Spinal cord (tissue), 9 donors: ENCODE measurements at regions not wholly inside any gene's neighbourhood (a gene's known extent, or its start where the extent isn't known, plus 50 kb on each side); places are given as distances from the start of the nearest gene placed in this dataset.

Source experiments
- DNase-seq, 6 donors: peaks; one replicate each; pipeline versions ENCODE4 v3.0.0 to v3.0.0-alpha.2; 2013 to 2015; ENCODE audit warnings: low spot score in 6 of 6, low read depth in 4 of 6
- H3K27ac ChIP-seq: one replicate; pipeline ENCODE4 v1.5.1; 2013; ENCODE audit warnings: low read depth, low read length, control low read depth
- H3K27me3 ChIP-seq: one replicate; pipeline ENCODE4 v1.6.1; 2013; ENCODE audit warnings: low read length; ENCODE audit not compliant: control insufficient read depth, insufficient read depth
- H3K36me3 ChIP-seq: one replicate; pipeline ENCODE4 v1.6.1; 2013; ENCODE audit warnings: low read length; ENCODE audit not compliant: control insufficient read depth, insufficient read depth
- H3K4me1 ChIP-seq: one replicate; pipeline ENCODE4 v1.6.1; 2013; ENCODE audit warnings: low read length; ENCODE audit not compliant: control insufficient read depth, insufficient read depth
- H3K4me3 ChIP-seq: one replicate; pipeline ENCODE4 v1.5.1; 2013; ENCODE audit warnings: low read depth, low read length, control low read depth
- H3K9me3 ChIP-seq: one replicate; pipeline ENCODE4 v1.6.1; 2013; ENCODE audit warnings: low read length; ENCODE audit not compliant: control insufficient read depth, insufficient read depth
- WGBS: methylation state at CpG from one replicate; pipeline ENCODE4 v1.1.5; 2013; ENCODE audit warnings: missing lambda C conversion rate; ENCODE audit not compliant: insufficient coverage; 5-methylcytosine and 5-hydroxymethylcytosine counted together
- donor health status: healthy.

DNA sequence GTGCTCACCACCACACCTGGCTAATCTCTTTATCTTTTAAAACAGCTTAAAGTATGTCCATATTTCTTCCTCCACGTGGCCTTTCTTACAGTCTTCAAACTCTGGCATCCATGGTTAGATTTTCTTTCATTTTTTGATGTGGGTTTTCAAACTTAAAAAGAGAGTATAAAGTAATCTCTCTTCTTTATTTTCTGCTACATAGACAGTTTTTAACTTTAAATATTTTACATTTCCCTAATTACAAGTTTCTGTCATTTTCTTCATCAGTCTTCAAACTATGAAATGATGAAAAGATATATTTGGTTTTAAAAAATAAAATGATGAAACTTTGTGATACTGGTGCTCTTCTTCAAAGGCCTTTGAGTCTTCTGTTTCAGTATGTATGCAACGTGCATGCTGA, 143.5 kb upstream of the ESRRG start:
- DNase-seq = no peak
- Histone ChIP-seq H3K4me3 (no peak overlapping the region), H3K9me3 (no peaks in the 10 kb centered on the region), H3K27ac (no peak overlapping the region), H3K27me3 (no peaks in the 10 kb centered on the region), H3K4me1 (no peaks in the 10 kb centered on the region), H3K36me3 (no peaks in the 10 kb centered on the region)
- WGBS = no CpG with 5 or more reads among the region's 2 CpGs

GRCh38 chr1:216855810-216856209, 132.6 kb upstream of the ESRRG start:
- H3K4me1 ChIP-seq = peaks cover 3% of the 10 kb centered on the region
- no peak overlapping the region for H3K27ac ChIP-seq
- no peaks in the 10 kb centered on the region for H3K9me3 ChIP-seq
- no CpG with 5 or more reads among the region's 3 CpGs for WGBS
- no peak overlapping the region for H3K4me3 ChIP-seq
- DNase-seq = no peak
- H3K27me3 ChIP-seq = no peaks in the 10 kb centered on the region
- H3K36me3 ChIP-seq = no peaks in the 10 kb centered on the region

DNA sequence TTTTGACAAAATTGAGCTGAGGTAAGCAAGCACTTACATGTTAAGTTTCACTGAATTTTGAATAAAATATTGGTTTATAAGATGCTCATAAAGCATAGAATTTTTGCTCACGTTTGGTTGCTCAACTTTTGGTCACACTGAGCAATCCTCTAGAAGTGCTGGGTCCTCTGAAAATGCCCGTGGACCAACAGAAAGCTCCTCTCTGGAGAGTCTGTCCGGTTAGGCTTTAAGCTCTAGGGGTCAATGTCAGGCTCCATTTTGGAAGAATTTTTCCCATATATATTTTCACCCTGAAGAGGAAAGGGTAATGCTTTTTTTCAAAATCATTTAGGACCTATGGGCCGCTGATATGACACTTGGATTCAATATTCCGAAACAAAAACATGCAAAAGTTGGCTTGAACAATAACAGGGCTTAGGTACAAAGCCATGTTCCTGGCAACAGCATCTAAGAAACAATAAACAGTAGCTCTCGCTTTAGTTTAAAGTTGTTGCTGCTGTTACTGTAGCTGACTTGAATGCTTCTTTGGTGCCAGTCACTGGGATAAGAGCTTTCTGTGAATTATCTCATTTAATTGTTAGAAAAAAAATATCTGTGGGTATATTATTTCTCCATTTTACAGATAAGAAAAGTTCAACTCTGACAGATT, 131.7 kb upstream of the ESRRG start:
- DNase-seq = no peak
- H3K4me3 ChIP-seq = no peak overlapping the region
- no peaks in the 10 kb centered on the region for H3K9me3 ChIP-seq
- 80% methylated on average over 1 of the region's 6 CpGs for WGBS
- H3K36me3 ChIP-seq = no peaks in the 10 kb centered on the region
- no peaks in the 10 kb centered on the region for H3K27me3 ChIP-seq
- H3K4me1 ChIP-seq = peaks cover 3% of the 10 kb centered on the region
- H3K27ac ChIP-seq = no peak overlapping the region

DNA sequence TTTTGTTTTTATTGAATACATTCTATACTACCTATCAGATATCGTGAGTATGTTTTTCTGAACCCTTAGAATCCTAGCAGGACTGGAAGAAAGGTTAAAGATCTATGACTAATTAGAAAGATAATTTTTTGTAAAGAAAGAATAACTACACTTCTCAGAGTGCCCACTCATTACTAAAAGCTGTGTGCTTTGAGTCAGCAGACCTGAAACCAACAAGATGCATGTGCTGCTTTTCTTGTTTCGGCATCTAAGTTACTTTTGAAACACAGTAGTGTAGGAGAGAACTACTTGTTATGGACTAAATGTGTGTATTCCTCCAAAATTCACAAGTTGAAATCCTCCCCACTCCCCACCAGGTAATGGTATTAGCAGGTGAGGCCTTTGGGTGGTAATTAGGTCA, 127.8 kb upstream of the ESRRG start:
- no CpG with 5 or more reads among the region's 2 CpGs for WGBS
- DNase-seq = no peak
- Histone ChIP-seq H3K27ac (no peak overlapping the region), H3K9me3 (no peaks in the 10 kb centered on the region), H3K4me1 (peaks cover 3% of the 10 kb centered on the region), H3K36me3 (no peaks in the 10 kb centered on the region), H3K27me3 (no peaks in the 10 kb centered on the region), H3K4me3 (no peak overlapping the region)

DNA sequence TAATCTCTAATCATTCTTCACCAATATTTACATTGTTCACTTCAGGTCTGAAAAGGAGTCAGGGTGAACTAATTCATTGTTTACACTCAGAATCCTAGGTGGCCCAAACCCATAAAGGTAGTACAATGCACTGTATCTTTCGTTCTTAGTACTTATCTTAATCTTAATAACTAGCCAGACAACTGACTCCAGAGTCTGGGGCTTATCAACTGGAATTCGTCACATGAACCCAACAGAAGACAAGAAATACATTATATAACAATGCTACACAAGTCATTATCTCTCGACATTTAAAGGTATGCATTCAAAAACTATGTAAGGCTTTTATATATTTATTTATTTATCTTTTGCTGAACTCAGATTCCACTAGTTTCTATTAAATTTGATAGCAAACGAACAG, 125.9 kb upstream of the ESRRG start:
- 89% methylated on average over 1 of the region's 4 CpGs for WGBS
- no peak for DNase-seq
- H3K27ac ChIP-seq = no peak overlapping the region
- no peak overlapping the region for H3K4me3 ChIP-seq
- no peaks in the 10 kb centered on the region for H3K27me3 ChIP-seq
- H3K4me1 ChIP-seq = no peaks in the 10 kb centered on the region
- no peaks in the 10 kb centered on the region for H3K36me3 ChIP-seq
- no peaks in the 10 kb centered on the region for H3K9me3 ChIP-seq

DNA sequence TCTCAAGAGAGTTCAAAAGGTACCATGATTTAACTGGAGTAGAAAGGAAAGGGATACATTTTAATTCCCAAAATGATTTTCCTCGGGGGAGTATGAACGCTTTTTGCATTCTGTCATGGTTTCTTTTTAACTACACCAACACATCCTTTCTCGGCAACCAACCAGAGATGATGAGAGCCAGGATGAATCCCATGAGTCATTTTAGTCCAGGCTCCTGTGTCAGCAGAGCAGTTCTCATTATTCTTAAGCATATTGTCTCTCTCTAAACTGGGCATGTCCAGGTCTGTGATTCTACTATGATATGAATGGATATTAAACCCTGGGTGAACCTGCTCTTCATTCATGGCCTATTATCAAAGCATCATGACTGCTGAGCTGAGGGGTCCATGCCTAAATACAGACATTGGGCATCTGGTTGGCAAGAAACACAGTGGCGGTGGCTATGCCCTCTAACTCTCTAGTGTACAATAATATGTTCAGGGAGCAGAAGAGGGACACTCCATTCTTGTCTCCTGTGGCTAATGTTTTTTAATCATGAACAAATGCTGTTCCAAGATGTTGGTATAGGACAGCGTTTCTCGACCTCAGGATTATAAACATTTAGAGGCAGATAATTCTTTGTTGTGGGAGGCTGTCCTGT, 124.3 kb upstream of the ESRRG start:
- Histone ChIP-seq H3K27ac (no peak overlapping the region), H3K27me3 (no peaks in the 10 kb centered on the region), H3K4me3 (no peak overlapping the region), H3K4me1 (no peaks in the 10 kb centered on the region), H3K36me3 (no peaks in the 10 kb centered on the region), H3K9me3 (no peaks in the 10 kb centered on the region)
- peak in 1 of 6 donors; percentile 45 for DNase-seq
- 94% methylated on average over 2 of the region's 6 CpGs for WGBS

DNA sequence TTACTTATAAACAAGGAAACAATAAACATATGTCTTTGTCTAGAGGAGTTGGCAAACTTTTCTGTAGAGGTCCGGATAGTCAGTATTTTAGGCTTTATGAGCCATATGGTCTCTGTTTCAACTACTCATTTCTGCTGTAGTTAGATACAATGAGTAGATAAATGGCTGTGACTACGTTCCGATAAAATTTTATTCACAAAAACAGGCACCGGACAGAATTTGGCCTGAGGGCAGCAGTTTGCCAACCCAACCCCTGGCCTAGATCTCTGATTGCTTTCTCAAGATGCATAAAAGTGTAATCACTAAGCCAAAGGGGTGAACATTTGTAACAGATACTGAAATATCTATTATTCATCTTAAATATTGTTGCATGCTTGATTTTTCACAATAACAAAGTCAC, 123.1 kb upstream of the ESRRG start:
- H3K27ac ChIP-seq = no peak overlapping the region
- WGBS = 100% methylated on average over 1 of the region's 4 CpGs
- no peaks in the 10 kb centered on the region for H3K36me3 ChIP-seq
- H3K4me1 ChIP-seq = no peaks in the 10 kb centered on the region
- no peaks in the 10 kb centered on the region for H3K27me3 ChIP-seq
- H3K9me3 ChIP-seq = no peaks in the 10 kb centered on the region
- H3K4me3 ChIP-seq = no peak overlapping the region
- DNase-seq = no peak

- WGBS = 97% methylated on average over 3 of the region's 5 CpGs
- H3K27me3 ChIP-seq = no peaks in the 10 kb centered on the region
- no peaks in the 10 kb centered on the region for H3K4me1 ChIP-seq
- DNase-seq = no peak
- no peak overlapping the region for H3K27ac ChIP-seq
- no peaks in the 10 kb centered on the region for H3K36me3 ChIP-seq
- no peak overlapping the region for H3K4me3 ChIP-seq
- H3K9me3 ChIP-seq = no peaks in the 10 kb centered on the region
Observed at GRCh38 chr1:216843409-216843808, 120.2 kb upstream of the ESRRG start.

DNA sequence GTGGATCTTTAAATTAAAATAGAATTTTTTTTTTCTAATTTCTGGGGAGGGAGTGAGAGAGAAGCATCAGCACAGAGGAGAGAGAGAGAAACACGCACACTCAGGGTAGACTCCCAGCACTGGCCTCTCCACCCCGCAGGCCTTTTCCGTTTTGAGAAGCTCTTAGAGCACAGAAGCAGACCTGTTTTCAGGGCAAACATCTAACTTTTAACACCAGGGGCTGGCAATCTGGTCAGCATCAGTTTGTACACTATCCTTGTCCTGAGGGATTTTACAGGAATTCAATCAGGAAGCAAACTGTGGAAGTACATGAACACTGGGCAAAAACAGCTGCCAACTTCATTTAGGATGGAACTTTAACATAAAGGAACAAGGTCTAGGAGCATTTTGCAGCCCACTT, 117.9 kb upstream of the ESRRG start:
- DNase-seq = no peak
- 84% methylated on average over 3 of the region's 3 CpGs for WGBS
- H3K9me3 ChIP-seq = no peaks in the 10 kb centered on the region

DNA sequence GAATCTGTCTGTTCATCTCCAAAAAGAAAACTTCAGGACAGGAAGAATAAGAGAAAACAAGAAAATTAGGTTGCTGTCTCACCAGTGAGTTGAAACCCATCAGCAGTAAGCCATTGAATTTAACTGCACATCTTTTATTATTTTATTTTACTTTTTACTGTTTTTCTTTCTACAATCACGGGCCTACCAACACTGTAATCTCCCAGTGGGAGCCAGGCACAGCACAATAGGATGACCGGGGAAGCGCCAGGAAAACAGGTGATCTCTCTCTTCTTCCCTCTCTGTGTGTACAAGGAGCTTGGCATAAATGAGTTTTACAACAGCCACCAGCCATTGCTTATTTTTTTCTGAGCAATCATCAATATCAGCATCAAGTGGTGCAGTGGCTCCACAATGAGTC, 113.1 kb upstream of the ESRRG start:
- no peak overlapping the region for H3K27ac ChIP-seq
- no peak for DNase-seq
- H3K27me3 ChIP-seq = no peaks in the 10 kb centered on the region
- H3K36me3 ChIP-seq = no peaks in the 10 kb centered on the region
- WGBS = 26% methylated on average over 3 of the region's 3 CpGs
- no peak overlapping the region for H3K4me3 ChIP-seq
- H3K9me3 ChIP-seq = no peaks in the 10 kb centered on the region
- H3K4me1 ChIP-seq = no peaks in the 10 kb centered on the region

More for the DNA sequence above, 117.9 kb upstream of the ESRRG start:
- no peaks in the 10 kb centered on the region for H3K4me1 ChIP-seq
- H3K4me3 ChIP-seq = no peak overlapping the region
- no peaks in the 10 kb centered on the region for H3K36me3 ChIP-seq
- no peak overlapping the region for H3K27ac ChIP-seq
- no peaks in the 10 kb centered on the region for H3K27me3 ChIP-seq
